Tibial nerve (tissue), 4 donors: ENCODE measurements at regions not wholly inside any gene's neighbourhood (a gene's known extent, or its start where the extent isn't known, plus 50 kb on each side); places are given as distances from the start of the nearest gene placed in this dataset.
A peak's percentile ranks its signal among the peaks of the same experiment; 100 is the strongest.

ENCODE experiments used
- DNase-seq, 2 donors: peaks; one replicate each; pipeline ENCODE4 v3.0.0-alpha.2; 2019; ENCODE audit warnings: low spot score in 2 of 2
- H3K27ac ChIP-seq, 4 donors: fragments of 200-600 bp; sonication (generic) in 3 of 4; one replicate each; pipeline ENCODE4 v1.5.1; 2017 to 2019; ENCODE audit warnings: mild to moderate bottlenecking in 1 of 4
- H3K27me3 ChIP-seq, 2 donors: fragments of 200-600 bp; sonication (generic) in 1 of 2; one replicate each; pipeline versions ENCODE4 v1.5.1 to v1.6.0; 2017 to 2019
- H3K36me3 ChIP-seq, 3 donors: fragments of 200-600 bp; sonication (generic); one replicate each; pipeline ENCODE4 v1.5.1; 2018 to 2019
- H3K4me1 ChIP-seq, 4 donors: fragments of 200-600 bp; sonication (generic) in 3 of 4; one replicate each; pipeline ENCODE4 v1.5.1; 2017 to 2019
- H3K4me3 ChIP-seq, 4 donors: fragments of 200-600 bp; sonication (generic) in 3 of 4; one replicate each; pipeline ENCODE4 v1.5.1; 2017 to 2019; ENCODE audit warnings: mild to moderate bottlenecking in 1 of 4, moderate library complexity in 1 of 4
- H3K9me3 ChIP-seq, 4 donors: fragments of 200-600 bp; sonication (generic) in 3 of 4; one replicate each; pipeline ENCODE4 v1.5.1; 2017 to 2019
- CTCF ChIP-seq, 5 experiments: fragments of 200-600 bp in 3 of 5; fragments of 450-650 bp in 2 of 5; sonication (generic) in 3 of 5; IDR thresholded peaks; one replicate each; pipeline ENCODE4 v1.5.1; 2016 to 2019; ENCODE audit warnings: antibody characterized with exemption in 5 of 5, mild to moderate bottlenecking in 3 of 5, moderate library complexity in 2 of 5
- EP300 ChIP-seq, 2 donors: sonication (generic); formaldehyde crosslinking; IDR thresholded peaks; one replicate each; pipeline ENCODE4 v1.6.1; 2017; ENCODE audit warnings: antibody characterized with exemption in 2 of 2, mild to moderate bottlenecking in 1 of 2
- POLR2A ChIP-seq, 2 donors: fragments of 450-650 bp; IDR thresholded peaks; one replicate each; pipeline ENCODE4 v1.6.1; 2017; ENCODE audit warnings: antibody characterized with exemption in 2 of 2, mild to moderate bottlenecking in 2 of 2, moderate library complexity in 2 of 2
- WGBS, 2 donors: methylation state at CpG; one replicate each; pipeline ENCODE4 v1.1.5; 2018; 5-methylcytosine and 5-hydroxymethylcytosine counted together

GRCh38 chr15:62446984-62447383 lies 281.9 kb upstream of the C2CD4B start:
- DNase-seq = no peak
- WGBS, 2 donors = 88 to 89% methylated on average over 5 of the region's 5 CpGs
- TF ChIP-seq POLR2A (IDR thresholded peaks at IDR 0.05) (no peak), CTCF (IDR thresholded peaks at IDR 0.05) (no peak), EP300 (IDR thresholded peaks at IDR 0.05) (no peak)
- Histone ChIP-seq H3K4me3 (no peak overlapping the region), H3K27ac (no peak overlapping the region), H3K36me3 (no peaks in the 10 kb centered on the region), H3K27me3 (no peaks in the 10 kb centered on the region), H3K9me3 (no peaks in the 10 kb centered on the region), H3K4me1 (peaks cover 0 to 39% (median 9%) of the 10 kb centered on the region in 4 donors)

- Histone ChIP-seq H3K27ac (no peak overlapping the region), H3K27me3 (no peaks in the 10 kb centered on the region), H3K36me3 (no peaks in the 10 kb centered on the region), H3K4me1 (peaks cover 0 to 40% (median 9%) of the 10 kb centered on the region in 4 donors), H3K4me3 (no peak overlapping the region), H3K9me3 (no peaks in the 10 kb centered on the region)
- TF ChIP-seq EP300 (IDR thresholded peaks at IDR 0.05) = no peak
- TF ChIP-seq CTCF (IDR thresholded peaks at IDR 0.05) = no peak
- TF ChIP-seq POLR2A (IDR thresholded peaks at IDR 0.05) = no peak
- no peak for DNase-seq
- 81 to 92% methylated on average over 7 of the region's 7 CpGs for WGBS, 2 donors
Observed at GRCh38 chr15:62447742-62448141, 282.7 kb upstream of the C2CD4B start.

- 86 to 100% methylated on average over 1 of the region's 1 CpG for WGBS, 2 donors
- Histone ChIP-seq H3K9me3 (no peaks in the 10 kb centered on the region), H3K4me1 (peaks cover 0 to 48% (median 17%) of the 10 kb centered on the region in 4 donors), H3K36me3 (no peaks in the 10 kb centered on the region), H3K27me3 (no peaks in the 10 kb centered on the region), H3K27ac (peak overlapping the region in 1 of 4 donors; percentile 29), H3K4me3 (no peak overlapping the region)
- DNase-seq = no peak
- TF ChIP-seq CTCF (IDR thresholded peaks at IDR 0.05) (no peak), POLR2A (IDR thresholded peaks at IDR 0.05) (no peak), EP300 (IDR thresholded peaks at IDR 0.05) (no peak)
Observed at GRCh38 chr15:62449638-62450037, 284.6 kb upstream of the C2CD4B start.

- no peak for DNase-seq
- Histone ChIP-seq H3K4me3 (no peak overlapping the region), H3K9me3 (no peaks in the 10 kb centered on the region), H3K27me3 (no peaks in the 10 kb centered on the region), H3K36me3 (no peaks in the 10 kb centered on the region), H3K4me1 (peaks cover 0 to 48% (median 14%) of the 10 kb centered on the region in 4 donors), H3K27ac (peak overlapping the region in 1 of 4 donors; percentile 29)
- WGBS, 2 donors = 96% methylated on average over 10 of the region's 10 CpGs
- TF ChIP-seq EP300 (IDR thresholded peaks at IDR 0.05) = no peak
- no peak for TF ChIP-seq POLR2A (IDR thresholded peaks at IDR 0.05)
- TF ChIP-seq CTCF (IDR thresholded peaks at IDR 0.05) = no peak
Observed at GRCh38 chr15:62450061-62450460, 285.0 kb upstream of the C2CD4B start.

GRCh38 chr15:62452026-62452425 lies 286.9 kb upstream of the C2CD4B start:
- H3K9me3 ChIP-seq = no peaks in the 10 kb centered on the region
- WGBS, 2 donors = 87 to 92% methylated on average over 9 of the region's 9 CpGs
- H3K4me1 ChIP-seq = peaks cover 0 to 64% (median 17%) of the 10 kb centered on the region in 4 donors
- H3K27ac ChIP-seq = no peak overlapping the region
- H3K4me3 ChIP-seq = no peak overlapping the region
- H3K36me3 ChIP-seq = no peaks in the 10 kb centered on the region
- TF ChIP-seq POLR2A (IDR thresholded peaks at IDR 0.05) (no peak), EP300 (IDR thresholded peaks at IDR 0.05) (no peak), CTCF (IDR thresholded peaks at IDR 0.05) (no peak)
- no peaks in the 10 kb centered on the region for H3K27me3 ChIP-seq
- DNase-seq = no peak
